ENCODE measurements at regions not wholly inside any gene's neighbourhood (a gene's known extent, or its start where the extent isn't known, plus 50 kb on each side); places are given as distances from the start of the nearest gene placed in this dataset.

GRCh38 chr1:110787328-110788071, 85.4 kb upstream of the CD53 start:
- Mint-ChIP-seq H3K36me3 (ENCODE audit: low read depth) (no peaks in the 10 kb centered on the region), H3K27me3 (ENCODE audit: insufficient read depth) (no peaks in the 10 kb centered on the region; the same call in 1 of the 2 replicates), H3K9me3 (no peaks in the 10 kb centered on the region)

GRCh38 chr1:110786802-110787327, 86.1 kb upstream of the CD53 start:
- no peak for TF ChIP-seq CTCF (IDR thresholded peaks at IDR 0.05)
- Mint-ChIP-seq H3K4me1 (ENCODE audit: low read depth) (no peaks in the 10 kb centered on the region), H3K4me3 (no peak overlapping the region), H3K27ac (no peak overlapping the region), H3K9me3 (no peaks in the 10 kb centered on the region), H3K27me3 (ENCODE audit: insufficient read depth) (no peaks in the 10 kb centered on the region), H3K36me3 (ENCODE audit: low read depth) (no peaks in the 10 kb centered on the region)
- DNase-seq: no peak

More at GRCh38 chr1:110787328-110788071, 85.4 kb upstream of the CD53 start:
- H3K27ac Mint-ChIP-seq: no peak overlapping the region
- H3K4me1 Mint-ChIP-seq (ENCODE audit: low read depth): no peaks in the 10 kb centered on the region
- H3K4me3 Mint-ChIP-seq: no peak overlapping the region
- TF ChIP-seq CTCF (IDR thresholded peaks at IDR 0.05): no peak
- no peak for DNase-seq

GRCh38 chr1:110785612-110786011, 87.3 kb upstream of the CD53 start:
- DNase-seq: no peak
- TF ChIP-seq CTCF (IDR thresholded peaks at IDR 0.05): no peak
- Mint-ChIP-seq H3K36me3 (ENCODE audit: low read depth) (no peaks in the 10 kb centered on the region), H3K27me3 (ENCODE audit: insufficient read depth) (peaks cover 2% of the 10 kb centered on the region; the same call in 1 of the 2 replicates), H3K4me1 (ENCODE audit: low read depth) (no peaks in the 10 kb centered on the region), H3K4me3 (no peak overlapping the region), H3K9me3 (no peaks in the 10 kb centered on the region), H3K27ac (no peak overlapping the region)

GRCh38 chr1:110785055-110785454, 87.9 kb upstream of the CD53 start:
- TF ChIP-seq CTCF (IDR thresholded peaks at IDR 0.05): no peak
- Mint-ChIP-seq H3K4me1 (ENCODE audit: low read depth) (no peaks in the 10 kb centered on the region), H3K4me3 (no peak overlapping the region), H3K27me3 (ENCODE audit: insufficient read depth) (peaks cover 6% of the 10 kb centered on the region; the same call in 1 of the 2 replicates), H3K9me3 (no peaks in the 10 kb centered on the region), H3K27ac (no peak overlapping the region), H3K36me3 (ENCODE audit: low read depth) (no peaks in the 10 kb centered on the region)
- DNase-seq: no peak

- Mint-ChIP-seq H3K4me3 (no peak overlapping the region), H3K9me3 (no peaks in the 10 kb centered on the region), H3K27ac (no peak overlapping the region), H3K4me1 (ENCODE audit: low read depth) (no peaks in the 10 kb centered on the region), H3K27me3 (ENCODE audit: insufficient read depth) (peaks cover 14% of the 10 kb centered on the region), H3K36me3 (ENCODE audit: low read depth) (no peaks in the 10 kb centered on the region)
- peak; percentile 94 for TF ChIP-seq CTCF (IDR thresholded peaks at IDR 0.05)
- DNase-seq: peak; percentile 49
Observed at GRCh38 chr1:110783292-110783918, 89.5 kb upstream of the CD53 start.
